ENCODE measurements at regions not wholly inside any gene's neighbourhood (a gene's known extent, or its start where the extent isn't known, plus 50 kb on each side); places are given as distances from the start of the nearest gene placed in this dataset.

- DNase-seq: no peak
Measured at GRCh38 chr7:69129951-69130350, 468.3 kb upstream of the AUTS2 start.

GRCh38 chr7:69130396-69130795, 467.9 kb upstream of the AUTS2 start:
- no peak for DNase-seq

GRCh38 chr7:69134316-69134715, 464.0 kb upstream of the AUTS2 start:
- no peak for DNase-seq

DNA sequence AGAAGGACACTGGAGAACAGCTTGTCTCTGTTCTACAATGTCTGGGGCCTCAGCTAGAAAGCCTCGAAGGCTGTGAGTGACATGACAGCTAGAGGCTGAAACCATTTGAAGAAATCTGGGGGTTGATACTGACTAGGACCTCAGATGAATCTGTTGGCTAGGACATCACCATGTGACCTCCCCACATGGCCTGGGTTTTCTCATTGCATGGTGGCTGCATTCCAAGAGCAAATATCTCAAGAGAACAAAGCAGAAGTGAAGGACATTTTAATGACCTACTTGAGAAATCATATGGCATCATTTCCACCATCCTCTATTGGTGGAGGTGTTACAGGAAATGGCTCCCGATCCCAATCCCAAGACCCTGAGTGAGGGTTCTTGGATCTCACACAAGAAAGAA, 450.6 kb upstream of the AUTS2 start:
- DNase-seq: no peak

DNA sequence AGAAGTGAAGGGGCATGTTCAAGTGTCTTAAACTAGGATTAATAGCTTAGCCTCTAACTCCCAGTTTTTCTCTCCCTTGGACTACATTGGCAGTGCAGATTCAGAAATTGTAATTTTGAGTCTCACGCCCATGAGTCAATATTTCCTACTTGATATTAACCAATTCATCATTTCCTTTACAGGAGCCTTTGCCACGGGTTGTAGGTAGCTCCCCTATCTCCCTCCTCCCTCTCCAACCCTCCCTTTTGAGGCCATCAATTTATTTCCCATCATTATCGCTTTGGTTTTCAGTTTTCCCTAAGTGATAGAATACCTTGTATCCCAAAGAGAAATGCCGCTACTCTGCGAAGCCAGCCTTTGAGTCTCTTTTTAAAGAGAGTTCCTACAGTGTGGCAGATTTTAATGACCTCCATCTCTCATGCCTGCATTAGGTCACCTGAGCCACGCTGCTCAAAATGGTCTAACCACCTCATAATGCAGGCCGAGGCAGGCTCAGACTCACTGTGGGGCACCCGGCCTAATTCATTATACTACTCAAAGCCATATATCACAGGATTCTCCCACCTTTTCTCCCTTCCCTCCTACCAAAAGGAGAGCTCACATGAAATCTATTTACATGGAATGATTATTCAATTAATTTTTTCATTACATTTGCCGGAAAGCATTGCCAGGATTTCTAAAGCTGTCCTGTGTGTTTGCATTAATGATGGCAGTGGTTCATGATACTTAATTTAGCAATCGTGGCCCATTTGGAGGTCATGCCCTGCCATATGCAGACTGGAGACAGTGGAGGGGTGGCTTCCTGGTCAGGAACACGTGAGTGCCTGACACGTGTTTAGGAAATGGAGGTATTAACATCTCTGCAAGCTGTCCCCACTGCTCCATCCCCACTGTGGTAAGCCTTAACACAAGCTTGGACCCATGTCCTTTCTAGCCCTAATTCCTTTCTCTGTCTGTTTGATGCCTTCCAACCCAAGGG, 448.2 kb upstream of the AUTS2 start:
- DNase-seq: no peak

DNA sequence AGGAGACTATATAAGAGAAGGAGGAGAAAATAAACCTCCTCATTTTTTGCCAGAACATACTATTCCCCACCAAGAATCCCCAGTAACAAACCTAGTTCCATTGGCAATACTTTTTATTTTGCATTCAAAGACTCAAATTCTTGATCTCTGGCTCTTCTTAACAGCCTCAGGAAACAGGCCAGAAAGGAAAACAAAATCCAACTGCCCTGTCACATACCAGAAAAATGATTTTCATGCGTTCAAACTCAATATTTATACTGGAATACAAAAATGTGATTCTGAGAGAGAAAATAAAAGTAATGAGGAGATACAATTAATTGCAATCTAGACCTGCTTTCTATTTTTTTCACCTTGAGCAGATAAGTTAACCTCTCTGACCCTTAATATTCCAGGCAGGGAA, 435.9 kb upstream of the AUTS2 start:
- DNase-seq: no peak

DNA sequence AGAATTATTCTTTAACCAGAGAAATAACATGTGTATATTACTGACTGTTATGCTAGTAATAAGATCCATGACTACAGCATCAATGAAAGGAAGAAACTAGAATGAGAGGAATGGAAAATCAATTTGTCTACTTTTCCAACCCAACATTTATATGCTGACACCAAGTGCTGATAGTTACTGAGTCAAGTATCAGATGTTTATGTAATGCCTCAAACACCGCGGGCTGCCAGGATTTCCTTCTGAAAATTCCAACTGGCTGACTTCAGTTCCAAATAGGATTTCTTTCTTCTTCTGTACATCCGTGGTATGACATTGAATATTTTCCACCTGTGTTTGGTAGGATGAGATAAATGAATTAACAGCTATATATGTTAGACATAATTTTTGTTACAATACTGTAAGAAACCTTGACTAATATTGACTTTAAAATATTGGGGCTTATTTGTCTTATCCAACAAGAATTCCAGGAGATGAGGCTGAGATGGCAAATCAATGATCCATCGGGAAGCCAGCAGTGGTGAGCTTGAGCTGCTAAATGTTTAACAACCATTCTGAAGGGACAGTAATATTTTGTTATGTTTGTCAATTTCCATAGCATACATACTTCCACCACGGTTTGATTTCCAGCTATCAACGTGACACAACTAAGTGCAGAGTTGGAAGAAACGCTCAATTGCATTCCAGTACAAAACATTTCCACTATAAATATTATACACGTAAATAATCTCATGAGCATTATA, 435.2 kb upstream of the AUTS2 start:
- DNase-seq: no peak

GRCh38 chr7:69166979-69167516, 431.2 kb upstream of the AUTS2 start:
- no peak for DNase-seq

DNA sequence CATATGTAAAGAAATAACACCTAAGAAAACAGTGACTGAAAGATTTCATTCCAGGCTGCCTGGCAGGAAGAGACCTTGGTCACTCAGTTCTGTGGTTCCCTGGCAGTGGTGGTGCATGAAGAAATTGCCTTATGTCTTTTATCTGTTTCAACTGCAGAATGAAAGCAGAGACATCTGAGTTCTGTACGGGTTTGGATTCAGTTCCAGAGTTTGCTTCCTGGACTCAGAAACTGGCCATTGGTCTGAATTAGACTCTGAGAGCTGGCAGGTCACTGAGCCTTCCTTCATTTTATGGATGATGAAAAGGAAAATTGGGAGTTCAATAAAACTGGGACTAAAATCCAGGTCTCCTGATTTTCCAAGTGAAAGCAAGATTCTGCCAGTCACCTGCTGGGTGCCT, 428.9 kb upstream of the AUTS2 start:
- no peak for DNase-seq

DNA sequence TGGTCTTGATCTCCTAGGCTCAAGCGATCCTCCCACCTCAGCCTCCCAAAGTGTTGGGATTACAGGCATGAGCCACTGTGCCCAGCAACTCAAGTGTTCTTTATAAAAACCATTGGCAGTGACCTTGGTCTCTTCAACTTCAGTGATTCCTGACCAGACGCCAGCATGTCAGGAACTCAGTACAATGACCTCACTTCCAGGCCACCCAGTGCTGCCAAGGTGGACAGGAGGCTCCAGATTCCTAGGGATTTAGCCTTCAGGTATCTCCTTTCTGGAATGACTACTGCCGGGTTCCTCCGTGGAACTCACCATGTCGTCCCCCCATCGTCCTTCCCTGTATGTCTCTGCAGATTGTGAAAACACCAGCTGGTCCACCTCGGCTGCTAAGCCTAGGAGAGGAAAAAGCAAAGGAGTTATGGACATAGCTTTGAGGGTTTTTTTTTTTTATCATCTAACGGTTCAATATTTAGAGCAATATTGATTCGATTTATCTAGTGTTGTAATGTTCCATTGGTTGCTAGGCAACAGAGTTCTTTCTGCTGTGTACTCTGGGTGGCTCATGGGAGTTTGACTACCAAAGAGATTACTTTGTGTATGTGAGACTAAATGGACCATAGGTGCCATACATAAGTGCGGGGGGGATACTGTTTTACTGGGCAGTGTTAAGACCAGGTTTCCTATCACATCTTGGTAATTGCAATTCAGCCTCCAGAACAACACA, 425.8 kb upstream of the AUTS2 start:
- no peak for DNase-seq

GRCh38 chr7:69173341-69173740, 424.9 kb upstream of the AUTS2 start:
- no peak for DNase-seq

DNA sequence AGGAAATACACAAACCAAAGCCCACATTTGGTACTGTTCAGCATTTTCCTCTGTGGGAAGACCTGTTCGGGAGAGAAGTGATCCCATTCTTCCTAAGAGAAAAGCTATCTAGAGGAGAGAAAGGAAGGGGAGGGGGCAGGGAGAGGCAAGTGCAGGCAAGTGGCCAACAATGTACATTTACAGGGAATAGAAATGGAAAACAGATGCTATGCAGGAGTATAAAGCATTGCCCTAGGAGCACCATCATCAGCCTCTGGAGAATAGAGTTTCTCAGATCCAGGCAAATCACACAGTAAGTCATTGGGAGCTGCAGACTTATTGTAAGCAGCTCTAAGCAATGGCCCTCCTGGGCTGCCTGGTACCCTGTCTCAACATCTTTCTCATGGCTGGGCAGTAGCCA, 424.4 kb upstream of the AUTS2 start:
- no peak for DNase-seq

- DNase-seq: no peak
Measured at GRCh38 chr7:69176841-69177240, 421.4 kb upstream of the AUTS2 start.

- DNase-seq: no peak
Measured at GRCh38 chr7:69177461-69177861, 420.8 kb upstream of the AUTS2 start.

DNA sequence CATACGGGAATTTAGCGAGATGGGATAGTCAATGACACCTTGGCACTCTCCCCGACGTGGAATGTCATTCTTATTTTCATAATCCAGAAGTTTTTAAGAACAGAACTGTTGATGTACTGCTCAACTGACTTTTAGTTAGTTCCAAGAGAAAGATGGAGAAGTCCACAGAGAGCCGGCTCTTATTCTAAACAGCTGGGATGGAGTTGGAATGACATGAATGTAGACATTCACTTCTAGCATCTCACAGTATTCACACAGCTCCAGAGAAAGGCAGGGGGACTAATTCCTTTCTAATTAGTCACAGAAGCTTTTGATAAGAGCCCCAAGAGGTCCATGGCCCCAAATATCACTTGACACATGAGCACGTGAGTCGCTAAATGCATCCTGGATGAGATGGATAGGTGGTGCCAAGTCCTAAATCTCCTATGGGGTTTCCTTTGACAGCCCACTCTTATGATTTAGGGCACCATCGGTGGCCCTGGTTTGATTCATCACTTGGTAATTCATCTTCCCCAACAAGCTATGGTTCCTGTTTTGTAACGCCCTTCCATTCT, 420.3 kb upstream of the AUTS2 start:
- no peak for DNase-seq

GRCh38 chr7:69180662-69181061, 417.6 kb upstream of the AUTS2 start:
- DNase-seq: no peak

DNA sequence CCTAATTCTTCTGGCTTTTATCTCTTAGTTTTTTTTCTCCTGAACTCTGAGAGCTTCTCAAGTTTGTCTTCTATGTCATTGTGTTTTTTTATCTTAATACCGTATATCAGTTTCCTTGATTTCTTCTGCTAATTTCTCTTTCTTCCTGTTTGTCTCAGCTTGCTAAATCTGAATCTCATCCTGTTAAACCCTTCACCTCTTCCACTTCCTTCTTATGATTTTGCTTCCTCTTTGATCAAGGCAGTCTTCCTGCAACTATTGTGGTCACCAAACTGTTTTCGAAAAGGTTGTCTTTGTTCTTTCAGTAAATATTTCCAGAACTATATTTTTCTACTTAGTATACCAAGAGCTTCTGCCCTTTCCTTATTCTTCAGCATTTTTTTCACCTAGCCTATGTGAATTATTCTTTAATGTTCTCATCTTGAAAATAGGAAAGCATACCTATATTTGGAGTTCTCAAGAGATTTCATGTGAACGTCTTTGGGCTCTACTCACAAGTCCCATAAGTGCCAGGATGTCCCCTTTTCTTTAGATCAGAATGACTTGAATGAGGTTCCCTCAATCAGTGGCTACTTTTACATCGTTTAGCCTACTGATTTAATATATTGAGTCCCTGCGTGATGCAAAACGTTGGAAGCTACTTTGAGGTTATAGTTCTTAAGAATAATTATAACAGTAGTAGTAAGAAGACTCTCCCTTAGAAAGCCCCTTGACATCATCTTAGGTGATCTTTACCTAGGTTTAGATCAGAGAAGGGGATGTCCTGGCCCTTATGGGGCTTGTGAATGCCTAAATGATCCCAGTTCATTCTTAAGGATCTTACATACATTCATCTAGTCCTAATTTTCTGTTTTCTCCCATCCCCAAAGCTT, 415.4 kb upstream of the AUTS2 start:
- DNase-seq: no peak

DNA sequence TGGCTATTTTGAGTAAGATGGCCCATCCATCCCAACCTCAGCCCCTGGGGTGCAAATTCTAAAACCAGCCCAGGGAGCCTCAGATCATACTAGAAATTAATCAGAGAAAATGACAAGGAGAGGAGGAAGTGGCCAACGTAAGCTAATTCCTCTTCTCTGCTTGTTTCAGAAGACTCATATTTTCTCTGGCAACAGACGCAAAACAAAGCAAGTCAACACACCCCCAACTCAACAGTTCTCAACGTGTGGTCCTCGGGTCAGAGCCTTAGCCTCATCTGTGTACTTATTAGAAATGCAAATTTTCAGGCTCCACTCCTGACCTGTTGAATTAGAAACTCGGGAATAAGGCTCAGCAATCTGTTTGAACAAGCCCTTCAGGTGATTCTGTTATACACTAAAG, 413.9 kb upstream of the AUTS2 start:
- DNase-seq: no peak

- no peak for DNase-seq
Measured at GRCh38 chr7:69185170-69185569, 413.1 kb upstream of the AUTS2 start.

DNA sequence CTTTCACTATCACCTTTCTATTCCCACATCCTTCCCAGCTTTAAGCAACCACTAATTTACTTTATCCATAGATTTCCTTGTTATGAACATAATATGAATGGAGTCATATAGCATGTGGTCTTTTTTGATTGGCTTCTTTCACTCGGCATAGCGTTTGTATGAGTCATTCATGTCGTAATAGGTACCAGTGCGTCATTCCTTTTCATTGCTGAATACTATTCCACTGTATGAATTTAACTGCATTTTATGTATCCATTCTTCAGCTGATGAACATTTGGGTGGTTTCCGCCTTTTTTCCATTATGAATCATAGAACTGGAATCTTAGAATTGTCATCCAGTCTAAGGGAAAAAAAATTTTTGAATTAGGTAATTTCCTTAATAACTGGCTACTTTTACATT, 411.3 kb upstream of the AUTS2 start:
- no peak for DNase-seq

DNA sequence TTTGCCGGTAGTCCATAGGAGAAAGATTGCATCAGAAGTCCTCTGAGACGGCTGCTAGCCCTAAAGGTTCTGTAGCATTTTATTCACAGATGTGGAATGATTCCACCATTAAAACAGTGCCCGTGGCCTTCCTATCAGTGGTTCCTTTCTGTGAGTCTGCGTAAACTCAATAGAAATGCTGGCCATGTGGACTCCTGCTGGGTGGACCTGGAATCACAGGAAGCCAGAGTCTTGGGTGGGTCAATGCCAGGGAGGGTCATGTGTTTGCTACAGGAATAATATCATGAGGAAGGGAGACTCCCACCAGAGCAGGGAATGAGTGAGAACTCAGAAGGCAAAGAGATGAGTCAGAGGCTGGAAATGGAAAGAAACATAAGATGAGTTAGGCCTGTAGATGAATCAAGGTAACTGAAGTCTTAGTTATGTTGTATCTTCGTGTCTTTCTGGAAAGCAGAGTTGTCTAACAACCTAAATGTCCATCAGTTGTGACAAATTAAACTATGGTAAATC, 410.4 kb upstream of the AUTS2 start:
- DNase-seq: no peak

- DNase-seq: no peak
Measured at GRCh38 chr7:69189406-69189805, 408.9 kb upstream of the AUTS2 start.

All from NK-92 treated with Interleukin-12 subunit alpha and Interleukin-12 subunit beta, amount 100 ng/mL, for 24 hours (cell line).